ENCODE measurements at regions not wholly inside any gene's neighbourhood (a gene's known extent, or its start where the extent isn't known, plus 50 kb on each side); places are given as distances from the start of the nearest gene placed in this dataset.

DNA sequence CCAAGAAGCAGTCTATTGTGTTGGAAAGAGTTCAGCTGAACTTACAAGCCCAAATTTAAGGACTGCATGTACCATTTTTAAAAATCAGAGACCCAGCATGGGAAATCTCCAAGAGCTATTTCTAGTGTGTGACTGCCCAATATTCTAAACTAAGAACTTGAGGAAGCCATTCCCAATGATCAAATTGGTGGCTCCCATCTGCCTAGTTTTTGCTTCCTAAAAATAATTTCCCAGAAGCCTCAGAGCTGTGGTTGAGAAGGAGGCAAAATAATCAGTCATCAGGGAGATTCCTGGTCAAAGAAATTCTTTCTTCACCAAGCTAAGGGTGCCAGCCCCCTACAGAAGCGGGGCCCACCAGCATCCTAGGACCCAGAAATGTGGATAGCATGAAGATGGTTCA, 176.1 kb upstream of the CDH5 start:
- 80% methylated on average over 1 of the region's 1 CpG for WGBS (ENCODE audit: insufficient coverage)
- Mint-ChIP-seq H3K36me3 (no peaks in the 10 kb centered on the region), H3K27me3 (peaks cover 28 to 30% of the 10 kb centered on the region in 2 donors), H3K9me3 (peaks cover 0 to 7% (median 6%) of the 10 kb centered on the region in 3 donors), H3K4me3 (no peak overlapping the region), H3K27ac (no peak overlapping the region), H3K4me1 (no peaks in the 10 kb centered on the region)
- ChIA-PET POLR2A (no interaction called here), CTCF (no interaction called here)
- DNase-seq, result no peak
- Histone ChIP-seq H3K27ac (ENCODE audit: low read length) (no peak overlapping the region), H3K9me3 (no peaks in the 10 kb centered on the region), H3K4me3 (ENCODE audit: control insufficient read depth in 1 of 2, extremely low read depth in 1 of 2, low read length in 1 of 2) (no peak overlapping the region), H3K36me3 (ENCODE audit: control insufficient read depth in 2 of 2, extremely low read depth in 1 of 2, insufficient read depth in 1 of 2, low read length in 1 of 2) (no peaks in the 10 kb centered on the region), H3K27me3 (replicated peaks in 1 of 2; ENCODE audit: control insufficient read depth in 2 of 2, extremely low read depth in 1 of 2, insufficient read depth in 2 of 2, low read length in 1 of 2) (peaks cover 0 to 6% of the 10 kb centered on the region in 2 experiments), H3K4me1 (ENCODE audit: control insufficient read depth in 1 of 2, extremely low read depth in 1 of 2, insufficient read depth in 2 of 2, low read length in 2 of 2) (no peaks in the 10 kb centered on the region)
- ATAC-seq (replicated peaks in 1 of 4), result no peak

DNA sequence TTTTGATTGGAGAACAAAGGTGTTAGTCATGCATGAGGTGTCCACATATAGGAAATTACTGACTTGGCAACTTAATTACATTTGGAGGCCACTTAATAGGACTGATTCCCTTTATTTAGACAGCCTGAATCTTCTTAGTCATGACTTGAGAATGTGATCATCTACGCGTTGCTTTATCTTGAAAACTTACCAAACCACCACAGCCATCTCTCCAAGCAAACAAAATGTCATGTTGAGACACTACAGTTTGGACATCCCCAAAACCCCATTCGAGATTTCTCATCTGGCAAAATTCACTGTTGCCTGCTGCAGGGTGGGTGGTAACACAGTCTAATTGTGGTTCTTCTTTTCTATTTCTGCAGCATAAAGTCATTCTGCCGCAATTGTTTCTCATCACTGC, 176.5 kb upstream of the CDH5 start:
- Mint-ChIP-seq H3K4me3 (no peak overlapping the region), H3K36me3 (no peaks in the 10 kb centered on the region), H3K27me3 (peaks cover 28 to 30% of the 10 kb centered on the region in 2 donors), H3K4me1 (no peaks in the 10 kb centered on the region), H3K9me3 (peaks cover 0 to 7% (median 6%) of the 10 kb centered on the region in 3 donors), H3K27ac (no peak overlapping the region)
- ATAC-seq (replicated peaks in 1 of 4) (no peak), DNase-seq (no peak)
- ChIA-PET CTCF (no interaction called here), POLR2A (no interaction called here)
- H3K4me3 ChIP-seq (ENCODE audit: control insufficient read depth in 1 of 2, extremely low read depth in 1 of 2, low read length in 1 of 2), result no peak overlapping the region
- H3K27me3 ChIP-seq (replicated peaks in 1 of 2; ENCODE audit: control insufficient read depth in 2 of 2, extremely low read depth in 1 of 2, insufficient read depth in 2 of 2, low read length in 1 of 2), result peaks cover 0 to 6% of the 10 kb centered on the region in 2 experiments
- no peaks in the 10 kb centered on the region for H3K36me3 ChIP-seq (ENCODE audit: control insufficient read depth in 2 of 2, extremely low read depth in 1 of 2, insufficient read depth in 1 of 2, low read length in 1 of 2)
- H3K4me1 ChIP-seq (ENCODE audit: control insufficient read depth in 1 of 2, extremely low read depth in 1 of 2, insufficient read depth in 2 of 2, low read length in 2 of 2), result no peaks in the 10 kb centered on the region
- no peaks in the 10 kb centered on the region for H3K9me3 ChIP-seq
- WGBS (ENCODE audit: insufficient coverage), result 80% methylated on average over 1 of the region's 4 CpGs
- no peak overlapping the region for H3K27ac ChIP-seq (ENCODE audit: low read length)

DNA sequence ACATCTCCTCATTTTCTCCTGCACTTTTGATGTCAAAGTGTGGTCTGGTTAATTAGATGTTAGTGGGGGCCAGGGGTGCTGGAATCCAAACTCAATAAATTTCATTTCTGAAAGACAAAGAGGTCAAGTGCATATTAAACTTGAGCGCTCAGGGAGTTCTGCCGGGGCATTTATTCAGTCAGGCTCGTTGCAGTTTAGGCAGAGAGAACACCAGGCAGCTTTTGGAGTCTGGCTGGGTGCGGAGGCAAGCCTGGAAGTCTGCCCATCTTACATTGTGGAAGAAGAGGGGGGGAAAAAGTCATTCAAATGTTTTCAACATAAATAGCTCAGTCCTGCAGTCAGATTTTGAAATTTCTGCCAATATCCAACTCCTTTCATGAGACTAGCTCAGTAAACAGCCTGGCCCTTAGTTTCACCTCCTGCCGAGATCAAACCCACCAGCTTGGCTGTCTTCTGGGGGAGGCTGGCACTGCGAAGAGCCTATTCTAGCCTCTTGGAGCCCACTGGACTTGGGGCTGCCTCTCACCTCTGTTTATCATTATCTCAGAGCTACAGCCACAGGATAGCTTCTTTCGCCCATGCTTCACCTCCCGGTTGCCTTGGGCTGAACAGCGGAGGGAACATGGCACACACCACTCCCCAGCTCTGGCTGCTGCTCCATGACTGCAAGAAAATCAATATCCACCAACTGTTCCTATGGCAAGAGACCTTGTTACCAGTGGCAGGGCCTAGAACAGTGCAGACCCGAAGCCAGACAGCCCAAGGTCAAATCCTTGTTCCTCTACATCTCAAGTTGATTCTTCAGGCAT, 177.4 kb upstream of the CDH5 start:
- Histone ChIP-seq H3K4me3 (ENCODE audit: control insufficient read depth in 1 of 2, extremely low read depth in 1 of 2, low read length in 1 of 2) (no peak overlapping the region), H3K27ac (ENCODE audit: low read length) (no peak overlapping the region), H3K36me3 (ENCODE audit: control insufficient read depth in 2 of 2, extremely low read depth in 1 of 2, insufficient read depth in 1 of 2, low read length in 1 of 2) (no peaks in the 10 kb centered on the region), H3K27me3 (replicated peaks in 1 of 2; ENCODE audit: control insufficient read depth in 2 of 2, extremely low read depth in 1 of 2, insufficient read depth in 2 of 2, low read length in 1 of 2) (peaks cover 0 to 6% of the 10 kb centered on the region in 2 experiments), H3K9me3 (no peaks in the 10 kb centered on the region), H3K4me1 (ENCODE audit: control insufficient read depth in 1 of 2, extremely low read depth in 1 of 2, insufficient read depth in 2 of 2, low read length in 2 of 2) (no peaks in the 10 kb centered on the region)
- no peak overlapping the region for H3K27ac Mint-ChIP-seq
- WGBS (ENCODE audit: insufficient coverage), result 87% methylated on average over 8 of the region's 10 CpGs
- H3K36me3 Mint-ChIP-seq, result no peaks in the 10 kb centered on the region
- ChIA-PET POLR2A (no interaction called here), CTCF (no interaction called here)
- no peak overlapping the region for H3K4me3 Mint-ChIP-seq
- H3K27me3 Mint-ChIP-seq, result peaks cover 28 to 30% of the 10 kb centered on the region in 2 donors
- DNase-seq (no peak), ATAC-seq (replicated peaks in 1 of 4) (no peak)
- peaks cover 0 to 7% (median 6%) of the 10 kb centered on the region in 3 donors for H3K9me3 Mint-ChIP-seq
- no peaks in the 10 kb centered on the region for H3K4me1 Mint-ChIP-seq

DNA sequence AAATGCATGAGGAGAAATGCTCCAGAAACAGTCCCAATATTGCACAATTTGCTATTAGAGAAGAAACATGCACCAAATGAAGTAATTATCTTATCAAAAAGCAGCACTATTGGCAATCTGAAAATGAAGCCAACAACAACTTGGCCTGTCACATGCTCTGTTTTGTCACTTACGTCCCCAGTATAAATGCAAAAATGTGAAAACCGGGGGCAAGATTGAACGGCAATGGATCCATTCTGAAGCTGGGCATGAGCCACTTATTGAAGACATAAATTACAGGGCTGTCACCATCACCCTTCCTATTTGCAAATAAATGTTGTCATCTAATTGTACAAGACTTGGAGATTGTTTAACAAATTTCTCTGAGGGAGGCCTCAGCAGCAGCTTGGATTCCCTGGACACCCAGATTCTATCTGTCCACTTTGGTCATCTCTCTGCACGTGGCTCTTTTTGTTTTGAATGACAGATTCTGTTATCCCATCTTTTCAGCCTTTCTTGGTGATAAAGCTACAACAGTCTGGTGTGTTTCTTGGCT, 180.2 kb upstream of the CDH5 start:
- Mint-ChIP-seq H3K27ac (no peak overlapping the region), H3K4me3 (no peak overlapping the region), H3K4me1 (no peaks in the 10 kb centered on the region), H3K9me3 (peaks cover 0 to 7% (median 6%) of the 10 kb centered on the region in 3 donors), H3K27me3 (peaks cover 27 to 28% of the 10 kb centered on the region in 2 donors), H3K36me3 (no peaks in the 10 kb centered on the region)
- ATAC-seq (replicated peaks in 1 of 4), result no peak
- Histone ChIP-seq H3K9me3 (no peaks in the 10 kb centered on the region), H3K4me3 (ENCODE audit: control insufficient read depth in 1 of 2, extremely low read depth in 1 of 2, low read length in 1 of 2) (no peak overlapping the region), H3K27me3 (replicated peaks in 1 of 2; ENCODE audit: control insufficient read depth in 2 of 2, extremely low read depth in 1 of 2, insufficient read depth in 2 of 2, low read length in 1 of 2) (peaks cover 0 to 6% of the 10 kb centered on the region in 2 experiments), H3K36me3 (ENCODE audit: control insufficient read depth in 2 of 2, extremely low read depth in 1 of 2, insufficient read depth in 1 of 2, low read length in 1 of 2) (no peaks in the 10 kb centered on the region), H3K27ac (ENCODE audit: low read length) (no peak overlapping the region), H3K4me1 (ENCODE audit: control insufficient read depth in 1 of 2, extremely low read depth in 1 of 2, insufficient read depth in 2 of 2, low read length in 2 of 2) (no peaks in the 10 kb centered on the region)
- ChIA-PET POLR2A (no interaction called here), CTCF (no interaction called here)
- DNase-seq, result no peak
- 92% methylated on average over 2 of the region's 4 CpGs for WGBS (ENCODE audit: insufficient coverage)

DNA sequence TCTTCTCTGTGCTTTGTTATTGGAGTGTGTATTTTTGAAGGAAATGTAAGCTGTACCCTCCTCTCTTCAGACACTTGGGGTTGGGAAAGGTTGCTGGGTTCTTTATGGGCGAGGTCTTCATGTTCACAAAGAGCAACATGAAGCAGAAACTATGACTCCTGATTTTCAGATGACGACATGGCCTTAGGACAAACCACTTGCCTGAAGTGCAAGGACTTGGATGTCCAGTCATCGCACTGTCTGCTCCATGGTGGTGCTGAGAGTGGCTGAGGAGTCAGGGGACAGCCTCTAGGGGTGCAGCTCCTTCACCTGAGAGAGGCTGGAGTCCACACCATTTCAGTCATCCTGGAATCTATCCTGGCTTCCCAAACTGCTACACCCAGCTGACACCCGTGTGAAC, 183.9 kb upstream of the CDH5 start:
- POLR2A ChIA-PET, result no interaction called here
- Mint-ChIP-seq H3K4me3 (no peak overlapping the region), H3K27me3 (peaks cover 6 to 9% of the 10 kb centered on the region in 2 donors), H3K27ac (no peak overlapping the region), H3K9me3 (peaks cover 0 to 13% (median 10%) of the 10 kb centered on the region in 3 donors), H3K36me3 (no peaks in the 10 kb centered on the region), H3K4me1 (no peaks in the 10 kb centered on the region)
- H3K9me3 ChIP-seq, result no peaks in the 10 kb centered on the region
- CTCF ChIA-PET, result no interaction called here
- no peak for ATAC-seq (replicated peaks in 1 of 4)
- H3K4me1 ChIP-seq (ENCODE audit: control insufficient read depth in 1 of 2, extremely low read depth in 1 of 2, insufficient read depth in 2 of 2, low read length in 2 of 2), result no peaks in the 10 kb centered on the region
- peaks cover 0 to 3% of the 10 kb centered on the region in 2 experiments for H3K27me3 ChIP-seq (replicated peaks in 1 of 2; ENCODE audit: control insufficient read depth in 2 of 2, extremely low read depth in 1 of 2, insufficient read depth in 2 of 2, low read length in 1 of 2)
- no peak for DNase-seq
- H3K27ac ChIP-seq (ENCODE audit: low read length), result no peak overlapping the region
- no peak overlapping the region for H3K4me3 ChIP-seq (ENCODE audit: control insufficient read depth in 1 of 2, extremely low read depth in 1 of 2, low read length in 1 of 2)
- no peaks in the 10 kb centered on the region for H3K36me3 ChIP-seq (ENCODE audit: control insufficient read depth in 2 of 2, extremely low read depth in 1 of 2, insufficient read depth in 1 of 2, low read length in 1 of 2)
- whole genome bisulfite sequencing (ENCODE audit: insufficient coverage), result 69% methylated on average over 2 of the region's 4 CpGs

DNA sequence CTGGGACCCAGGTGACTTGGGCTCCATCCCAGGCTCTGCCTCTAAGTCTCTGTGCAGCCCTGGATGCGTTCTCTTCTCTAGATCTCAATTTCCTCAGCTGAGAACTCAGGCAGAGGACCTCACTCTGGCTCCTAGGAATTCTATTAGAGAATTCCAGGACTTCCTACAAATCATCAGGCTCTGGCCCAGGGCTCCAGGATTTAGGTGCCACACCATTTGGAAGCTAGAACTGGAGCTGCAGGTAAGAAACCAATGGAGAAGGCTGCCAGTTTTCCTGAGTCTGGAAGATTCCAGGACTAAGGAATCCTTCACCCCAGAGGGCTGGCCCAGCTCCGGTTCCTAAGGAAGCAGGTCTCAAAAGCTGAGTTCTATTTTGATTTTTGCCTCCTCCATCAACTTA, 189.8 kb upstream of the CDH5 start:
- WGBS (ENCODE audit: insufficient coverage), result 50% methylated on average over 1 of the region's 2 CpGs
- Mint-ChIP-seq H3K4me1 (no peaks in the 10 kb centered on the region), H3K9me3 (peaks cover 0 to 13% (median 10%) of the 10 kb centered on the region in 3 donors), H3K36me3 (no peaks in the 10 kb centered on the region), H3K27me3 (peaks cover 7 to 12% of the 10 kb centered on the region in 2 donors), H3K27ac (no peak overlapping the region), H3K4me3 (no peak overlapping the region)
- CTCF ChIA-PET, result no interaction called here
- POLR2A ChIA-PET, result no interaction called here
- Histone ChIP-seq H3K27me3 (replicated peaks in 1 of 2; ENCODE audit: control insufficient read depth in 2 of 2, extremely low read depth in 1 of 2, insufficient read depth in 2 of 2, low read length in 1 of 2) (peaks cover 0 to 8% of the 10 kb centered on the region in 2 experiments), H3K27ac (ENCODE audit: low read length) (no peak overlapping the region), H3K4me3 (ENCODE audit: control insufficient read depth in 1 of 2, extremely low read depth in 1 of 2, low read length in 1 of 2) (no peak overlapping the region), H3K4me1 (ENCODE audit: control insufficient read depth in 1 of 2, extremely low read depth in 1 of 2, insufficient read depth in 2 of 2, low read length in 2 of 2) (no peaks in the 10 kb centered on the region), H3K9me3 (no peaks in the 10 kb centered on the region), H3K36me3 (ENCODE audit: control insufficient read depth in 2 of 2, extremely low read depth in 1 of 2, insufficient read depth in 1 of 2, low read length in 1 of 2) (no peaks in the 10 kb centered on the region)
- no peak for DNase-seq
- ATAC-seq (replicated peaks in 1 of 4), result no peak

All from T-cell (primary cell).